PC-9 (cell line): ENCODE measurements at regions not wholly inside any gene's neighbourhood (a gene's known extent, or its start where the extent isn't known, plus 50 kb on each side); places are given as distances from the start of the nearest gene placed in this dataset.

Experiments
- BruUV-seq: library from RNA; stranded (reverse); fragments of 400-500 nt; replicated peaks from 2 replicates; lab custom pipeline; 2021; lab: Mats Ljungman, UMichigan
- CTCF ChIA-PET: fragments of 300-600 bp; sonication (Branson Sonifier 250); formaldehyde crosslinking; loops from one replicate; lab custom pipeline; 2022; ENCODE audit warnings: antibody characterized with exemption; lab: Charles Lee
- POLR2A ChIA-PET: fragments of 300-600 bp; sonication (Branson Sonifier 250); formaldehyde crosslinking; loops from one replicate; lab custom pipeline; 2022; ENCODE audit warnings: antibody characterized with exemption; ENCODE audit not compliant: unreplicated experiment; lab: Charles Lee
- DNase-seq, 2 experiments: peaks; one replicate each; pipeline versions ENCODE4 v3.0.0 to v3.0.0-alpha.2; 2015 to 2022; ENCODE audit warnings: mixed read lengths in 1 of 2
- H2AFZ ChIP-seq: fragments of 200-600 bp; sonication (generic); 2 replicates; pipeline ENCODE4 v1.8.1; 2017; ENCODE audit warnings: antibody characterized with exemption
- H3F3A ChIP-seq: fragments of 200-600 bp; sonication (generic); 2 replicates; pipeline ENCODE4 v1.8.1; 2017; ENCODE audit warnings: antibody characterized with exemption, mild to moderate bottlenecking, low read depth; ENCODE audit not compliant: insufficient read depth
- H3K27ac ChIP-seq: fragments of 200-600 bp; sonication (generic); 2 replicates; pipeline ENCODE4 v1.6.1; 2016; ENCODE audit warnings: mixed run types
- H3K27me3 ChIP-seq: fragments of 200-600 bp; sonication (generic); 2 replicates; pipeline ENCODE4 v1.6.1; 2016; ENCODE audit warnings: low read depth, mixed run types; ENCODE audit not compliant: insufficient read depth
- H3K36me3 ChIP-seq: fragments of 200-600 bp; sonication (generic); 2 replicates; pipeline ENCODE4 v1.6.1; 2016; ENCODE audit warnings: low read depth, mixed run types
- H3K4me1 ChIP-seq: fragments of 200-600 bp; sonication (generic); replicated peaks from 2 replicates; pipeline ENCODE4 v1.6.1; 2016; ENCODE audit warnings: mixed run types; ENCODE audit not compliant: insufficient read depth
- H3K4me2 ChIP-seq: fragments of 200-600 bp; sonication (generic); 2 replicates; pipeline ENCODE4 v1.6.1; 2017; ENCODE audit warnings: mixed run types
- H3K4me3 ChIP-seq: fragments of 200-600 bp; sonication (generic); 2 replicates; pipeline ENCODE4 v1.6.1; 2016; ENCODE audit warnings: mixed run types
- H3K79me2 ChIP-seq: fragments of 200-600 bp; sonication (generic); 2 replicates; pipeline ENCODE4 v1.6.1; 2017; ENCODE audit warnings: low read depth, mixed run types
- H3K9me2 ChIP-seq: fragments of 200-600 bp; sonication (generic); 2 replicates; pipeline ENCODE4 v1.8.1; 2017; ENCODE audit warnings: mild to moderate bottlenecking; ENCODE audit not compliant: insufficient read depth
- H3K9me3 ChIP-seq: fragments of 200-600 bp; sonication (generic); 2 replicates; pipeline ENCODE4 v1.8.1; 2016; ENCODE audit warnings: low read depth; ENCODE audit not compliant: insufficient read depth
- H4K20me1 ChIP-seq: fragments of 200-600 bp; sonication (generic); 2 replicates; pipeline ENCODE4 v1.8.1; 2017; ENCODE audit not compliant: insufficient read depth
- CTCF ChIP-seq: fragments of 200-600 bp; sonication (generic); conservative IDR thresholded peaks from 2 replicates; pipeline ENCODE4 v1.6.1; 2017; ENCODE audit warnings: mixed run types, antibody characterized with exemption, mild to moderate bottlenecking, moderate library complexity
- EZH2 ChIP-seq: fragments of 200-600 bp; sonication (generic); IDR thresholded peaks from 2 replicates; pipeline ENCODE4 v1.8.0; 2017; ENCODE audit warnings: antibody characterized with exemption, low read depth
- intact Hi-C: fragments of 100-400 bp; cut with micrococcal nuclease; formaldehyde crosslinking; loops from one replicate; pipeline ENCODE4 v1.10.0; 2022; ENCODE audit not compliant: unreplicated experiment

- Histone ChIP-seq H2AFZ (no peak overlapping the region), H3K27ac (no peak overlapping the region), H3F3A (no peaks in the 10 kb centered on the region), H3K4me1 (peaks cover 3% of the 10 kb centered on the region; the same call in 1 of the 2 replicates), H4K20me1 (no peaks in the 10 kb centered on the region), H3K4me3 (no peak overlapping the region), H3K4me2 (no peak overlapping the region), H3K9me3 (no peaks in the 10 kb centered on the region), H3K79me2 (no peaks in the 10 kb centered on the region), H3K9me2 (no peaks in the 10 kb centered on the region), H3K36me3 (no peaks in the 10 kb centered on the region), H3K27me3 (peaks cover 14% of the 10 kb centered on the region)
- no peak for DNase-seq
- ChIA-PET CTCF (no interaction called here), POLR2A (no interaction called here)
- intact Hi-C loops = no loop called here
- TF ChIP-seq CTCF = no peak
- TF ChIP-seq EZH2 = no peak
- BruUV-seq = no TSS peak
Observed at GRCh38 chr9:99358668-99359067, 136.6 kb downstream of the SEC61B start.

- POLR2A ChIA-PET = no interaction called here
- Histone ChIP-seq H3K27me3 (peaks cover 14% of the 10 kb centered on the region), H3F3A (no peaks in the 10 kb centered on the region), H3K9me3 (no peaks in the 10 kb centered on the region), H3K9me2 (no peaks in the 10 kb centered on the region), H2AFZ (no peak overlapping the region), H3K27ac (no peak overlapping the region), H3K4me1 (no peaks in the 10 kb centered on the region), H4K20me1 (no peaks in the 10 kb centered on the region), H3K79me2 (no peaks in the 10 kb centered on the region), H3K4me2 (no peak overlapping the region), H3K4me3 (no peak overlapping the region), H3K36me3 (no peaks in the 10 kb centered on the region)
- no peak for DNase-seq
- no TSS peak for BruUV-seq
- CTCF ChIA-PET = no interaction called here
- intact Hi-C loops = no loop called here
- no peak for TF ChIP-seq EZH2
- TF ChIP-seq CTCF = no peak
Observed at GRCh38 chr9:99359336-99359735, 137.3 kb downstream of the SEC61B start.

GRCh38 chr9:99360026-99360425, 137.9 kb downstream of the SEC61B start:
- intact Hi-C loops = no loop called here

GRCh38 chr9:99361817-99362216, 139.7 kb downstream of the SEC61B start:
- intact Hi-C loops = no loop called here
- DNase-seq = no peak

More at GRCh38 chr9:99360026-99360425, 137.9 kb downstream of the SEC61B start:
- H4K20me1 ChIP-seq = no peaks in the 10 kb centered on the region
- H3F3A ChIP-seq = no peaks in the 10 kb centered on the region
- no peak for TF ChIP-seq EZH2
- no peaks in the 10 kb centered on the region for H3K4me1 ChIP-seq
- no peaks in the 10 kb centered on the region for H3K9me3 ChIP-seq
- no peaks in the 10 kb centered on the region for H3K36me3 ChIP-seq
- BruUV-seq = no TSS peak
- no peak overlapping the region for H3K4me3 ChIP-seq
- ChIA-PET CTCF (no interaction called here), POLR2A (no interaction called here)
- H3K79me2 ChIP-seq = no peaks in the 10 kb centered on the region
- no peaks in the 10 kb centered on the region for H3K9me2 ChIP-seq
- peaks cover 14% of the 10 kb centered on the region for H3K27me3 ChIP-seq
- no peak for DNase-seq
- no peak overlapping the region for H3K4me2 ChIP-seq
- no peak overlapping the region for H3K27ac ChIP-seq
- no peak overlapping the region for H2AFZ ChIP-seq

More at GRCh38 chr9:99361817-99362216, 139.7 kb downstream of the SEC61B start:
- CTCF ChIA-PET = no interaction called here
- H4K20me1 ChIP-seq = no peaks in the 10 kb centered on the region
- no peak overlapping the region for H3K4me2 ChIP-seq
- H3K79me2 ChIP-seq = no peaks in the 10 kb centered on the region
- H3K27ac ChIP-seq = no peak overlapping the region
- TF ChIP-seq CTCF = no peak
- TF ChIP-seq EZH2 = no peak
- H3K4me1 ChIP-seq = no peaks in the 10 kb centered on the region
- BruUV-seq = no TSS peak
- no peaks in the 10 kb centered on the region for H3K36me3 ChIP-seq
- H3K9me3 ChIP-seq = no peaks in the 10 kb centered on the region
- POLR2A ChIA-PET = no interaction called here
- no peak overlapping the region for H3K4me3 ChIP-seq
- H3K27me3 ChIP-seq = peaks cover 14% of the 10 kb centered on the region
- no peak overlapping the region for H2AFZ ChIP-seq
- no peaks in the 10 kb centered on the region for H3K9me2 ChIP-seq
- no peaks in the 10 kb centered on the region for H3F3A ChIP-seq
